IPS DF 19.7 (cell line): ENCODE measurements at regions not wholly inside any gene's neighbourhood (a gene's known extent, or its start where the extent isn't known, plus 50 kb on each side); places are given as distances from the start of the nearest gene placed in this dataset.
"Not testable (repeated sequence)": the region's sequence is repeated elsewhere in the genome, so short reads cannot be mapped to it uniquely, and the experiment has no call there.

Experiments used
- DNase-seq: peaks from one replicate; pipeline ENCODE4 v3.0.0-alpha.2; 2013; ENCODE audit warnings: low read depth, low spot score

GRCh38 chr7:24130631-24131030 lies 153.4 kb upstream of the NPY start:
- no peak for DNase-seq

GRCh38 chr7:24133691-24134090 lies 150.3 kb upstream of the NPY start:
- DNase-seq = no peak

GRCh38 chr7:24134535-24134934 lies 149.5 kb upstream of the NPY start:
- DNase-seq = no peak

GRCh38 chr7:24135003-24135817 lies 148.8 kb upstream of the NPY start:
- no peak for DNase-seq

- no peak for DNase-seq
These were observed 146.7 kb upstream of the NPY start for GRCh38 chr7:24137338-24137737.

DNA sequence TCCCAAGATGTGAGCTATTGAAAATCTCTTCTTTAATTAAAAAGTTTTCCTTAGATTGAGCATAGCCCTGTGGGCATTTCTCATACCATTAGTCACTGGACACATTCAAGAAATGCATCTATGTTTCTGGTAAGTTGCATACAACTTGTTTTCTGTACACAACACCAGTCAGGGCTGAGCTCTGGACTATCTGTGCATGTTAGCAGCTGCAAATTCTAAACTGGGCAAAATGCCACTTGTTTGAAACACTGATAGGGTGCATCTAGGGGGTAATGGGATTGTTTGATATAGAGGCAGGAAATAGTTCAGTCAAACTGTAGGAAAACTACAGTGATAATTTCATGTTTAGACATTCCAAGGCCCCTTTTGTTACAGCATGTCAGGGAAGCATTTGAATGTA lies 145.6 kb upstream of the NPY start:
- no peak for DNase-seq

- no peak for DNase-seq
These were observed 144.0 kb upstream of the NPY start for GRCh38 chr7:24140001-24140400.

- no peak for DNase-seq
These were observed 142.0 kb upstream of the NPY start for GRCh38 chr7:24141874-24142509.

DNA sequence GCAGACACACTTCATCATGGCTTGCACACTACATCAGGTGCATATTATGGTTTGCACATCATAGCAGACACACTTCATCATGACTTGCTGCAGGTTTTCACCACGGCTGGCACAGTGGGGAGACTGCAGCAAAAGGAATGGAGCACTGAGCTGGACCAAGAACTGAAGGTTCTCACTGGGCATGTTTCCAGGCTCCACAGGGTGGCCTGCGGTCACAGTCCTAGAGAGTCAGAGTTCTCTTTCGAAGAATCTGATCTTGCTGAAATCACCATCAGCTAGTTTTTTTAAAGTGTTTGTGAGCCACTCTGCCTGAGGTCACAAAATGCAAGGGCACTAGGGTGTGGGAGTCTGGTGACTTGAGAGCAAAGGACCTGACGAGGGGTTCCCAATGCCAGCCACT lies 140.4 kb upstream of the NPY start:
- DNase-seq = no peak

- DNase-seq = no peak
These were observed 132.0 kb upstream of the NPY start for GRCh38 chr7:24151944-24152343.

DNA sequence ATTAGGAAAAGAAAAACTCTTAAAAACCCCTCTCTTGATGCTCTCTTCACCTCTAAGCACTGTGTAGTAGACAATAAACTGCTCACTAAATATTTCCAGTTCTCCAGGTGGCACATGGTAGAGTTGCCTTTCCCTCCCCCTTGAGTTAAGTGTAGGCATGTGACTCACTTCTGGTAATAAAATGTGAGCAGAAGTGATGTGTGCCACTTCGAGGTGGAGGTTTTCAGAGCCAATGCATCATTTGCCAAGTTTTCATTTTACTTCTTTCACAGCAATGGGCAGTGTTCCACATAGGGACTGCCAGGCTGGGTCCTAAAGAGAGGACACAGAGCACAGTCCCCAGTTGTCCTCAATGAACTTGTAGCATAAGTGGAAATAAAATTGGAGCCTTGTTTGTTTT lies 131.6 kb upstream of the NPY start:
- no peak for DNase-seq

DNA sequence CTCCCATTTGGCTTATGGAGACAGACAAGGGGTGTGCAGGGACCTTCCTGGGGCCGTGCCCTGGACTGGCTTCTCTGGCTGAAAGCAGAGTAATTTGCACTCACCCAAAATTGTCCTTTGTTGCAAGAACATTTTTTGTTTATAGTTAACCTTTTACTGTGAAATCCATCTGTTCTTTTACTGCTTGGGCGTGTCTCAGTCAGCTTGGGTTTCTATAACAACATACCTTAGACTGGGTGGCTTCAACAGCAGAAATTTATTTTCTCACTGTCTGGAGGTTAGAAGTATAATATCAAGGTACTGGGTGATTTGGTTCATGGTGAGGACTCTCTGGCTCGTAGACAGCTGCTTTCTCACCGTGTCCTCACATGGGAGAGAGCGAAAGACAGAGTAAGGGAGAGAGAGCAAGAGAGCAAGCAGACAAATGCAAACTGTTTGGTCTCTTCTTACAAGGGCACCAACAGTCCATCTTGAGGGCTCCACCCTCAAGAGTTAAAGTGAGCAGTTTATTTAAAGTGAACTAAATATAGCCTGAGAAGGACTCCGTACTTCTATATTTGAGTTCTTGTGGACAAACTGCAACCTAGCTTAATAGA lies 131.0 kb upstream of the NPY start:
- DNase-seq = no peak

DNA sequence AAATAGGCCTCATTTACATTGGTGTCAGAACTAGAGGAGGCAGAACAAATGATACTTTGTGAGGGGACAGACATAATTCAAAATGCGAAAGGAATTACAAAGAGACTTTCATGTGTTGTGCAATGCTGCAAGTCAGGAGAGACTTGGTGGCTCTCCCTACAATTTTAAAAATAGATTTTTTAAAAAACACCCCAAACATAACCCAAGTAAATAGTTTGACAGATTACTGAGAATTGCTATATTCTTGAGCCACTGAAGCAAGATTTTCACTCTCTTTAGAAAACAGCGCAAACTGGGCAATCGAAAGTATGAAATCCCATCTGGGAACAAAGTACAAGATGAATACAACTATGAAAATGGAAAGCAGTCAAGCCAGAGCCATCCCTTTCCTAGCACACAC lies 126.3 kb upstream of the NPY start:
- no peak for DNase-seq

DNA sequence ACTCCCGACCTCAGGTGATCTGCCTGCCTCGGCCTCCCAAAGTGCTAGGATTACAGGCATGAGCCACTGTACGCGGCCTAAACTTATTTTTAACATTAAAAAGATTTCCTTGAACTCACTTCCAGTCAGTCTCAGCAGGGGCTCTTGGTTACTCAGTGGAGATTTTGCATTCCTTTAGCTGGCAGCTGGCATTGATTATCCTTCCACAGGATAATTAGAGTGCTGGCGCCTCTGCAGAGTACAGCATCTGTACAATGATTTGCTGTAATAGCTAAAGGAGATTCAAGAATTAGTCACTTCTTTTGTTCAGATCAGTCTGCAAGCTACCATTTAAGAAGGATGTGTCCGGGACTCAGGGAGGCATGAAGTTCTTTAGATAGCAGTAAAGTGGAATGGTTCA lies 125.0 kb upstream of the NPY start:
- no peak for DNase-seq

GRCh38 chr7:24164401-24164800 lies 119.6 kb upstream of the NPY start:
- DNase-seq = no peak

DNA sequence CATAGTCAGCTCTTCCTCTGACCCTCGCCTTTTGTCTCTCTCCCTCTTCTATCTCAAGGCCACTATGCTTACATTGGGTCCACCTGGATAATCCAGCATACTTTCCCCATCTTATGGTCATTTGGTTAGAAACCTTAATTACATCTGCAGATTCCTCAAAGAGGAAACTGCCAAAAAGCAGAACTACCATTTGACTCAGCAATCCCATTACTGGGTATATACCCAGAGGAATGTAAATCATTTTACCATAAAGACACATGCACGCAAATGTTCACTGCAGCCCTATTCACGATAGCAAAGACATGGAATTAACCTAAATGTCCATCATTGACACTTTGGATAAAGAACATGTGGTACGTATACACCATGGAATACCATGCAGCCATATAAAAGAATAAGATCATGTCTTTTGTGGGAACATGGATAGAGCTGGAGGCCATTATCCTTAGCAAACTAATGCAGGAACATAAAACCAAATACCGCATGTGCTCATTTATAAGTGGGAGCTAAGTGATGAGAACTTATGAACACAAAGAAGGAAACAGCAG lies 114.8 kb upstream of the NPY start:
- DNase-seq = no peak

GRCh38 chr7:24171951-24172350 lies 112.0 kb upstream of the NPY start:
- DNase-seq = not testable (repeated sequence)

DNA sequence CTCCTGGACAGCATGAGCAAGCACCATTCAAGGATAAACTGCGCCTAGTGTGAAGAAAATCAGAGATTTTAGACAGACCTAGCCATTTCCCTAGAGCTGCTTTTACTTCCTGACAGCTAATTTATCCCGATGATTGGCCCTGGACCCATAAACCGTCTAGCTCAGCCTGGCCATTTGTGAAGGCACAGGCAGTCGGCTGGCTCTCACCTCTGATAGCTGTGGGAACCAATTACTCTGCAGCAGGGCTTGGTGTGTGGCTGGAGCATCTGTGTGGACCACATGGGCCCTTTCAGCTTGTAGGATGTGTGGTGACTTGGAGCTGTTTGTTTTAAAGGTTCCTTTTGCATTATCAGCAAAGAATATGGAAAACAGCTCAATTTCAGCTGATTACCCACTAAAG lies 111.1 kb upstream of the NPY start:
- no peak for DNase-seq

DNA sequence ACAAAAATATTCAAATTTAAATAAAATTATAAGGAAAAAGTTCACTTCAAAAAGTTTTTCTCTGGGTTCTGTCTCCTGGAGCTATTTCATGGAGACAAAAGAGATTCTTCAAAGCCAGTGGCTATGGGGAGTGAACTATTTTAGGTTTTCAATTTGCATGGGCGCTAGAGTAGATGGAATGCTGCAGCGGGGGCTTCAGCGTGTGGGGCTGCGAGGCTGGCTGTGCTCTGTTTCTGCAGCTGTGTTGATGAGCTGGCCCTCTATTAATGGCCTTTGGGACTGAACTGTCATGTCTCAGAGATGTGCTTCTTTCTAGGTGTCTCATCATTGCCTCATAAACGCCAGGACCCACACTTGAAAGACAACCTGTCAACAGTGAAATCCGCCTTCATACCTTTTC lies 108.4 kb upstream of the NPY start:
- DNase-seq = no peak

- no peak for DNase-seq
These were observed 105.0 kb upstream of the NPY start for GRCh38 chr7:24178811-24179570.

DNA sequence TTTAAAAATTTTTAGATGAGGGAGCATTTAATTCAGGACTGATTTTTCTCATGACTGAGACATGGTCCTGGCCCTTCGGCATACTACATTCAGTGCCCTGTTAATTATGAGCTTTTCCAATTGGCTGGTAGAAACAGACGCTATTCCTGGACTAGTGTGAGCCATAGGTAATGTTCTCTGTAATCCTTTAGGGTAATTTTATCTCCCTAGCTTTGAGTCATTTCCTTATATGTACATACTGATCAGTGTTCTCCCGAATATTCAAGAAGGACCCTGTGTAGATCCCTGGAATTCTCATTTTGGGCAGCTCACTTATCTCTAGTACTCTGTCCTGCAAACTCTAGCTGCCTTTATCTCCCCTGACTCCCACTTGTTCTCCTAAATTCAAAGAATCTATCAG lies 92.6 kb upstream of the NPY start:
- DNase-seq = no peak

- no peak for DNase-seq
These were observed 91.9 kb upstream of the NPY start for GRCh38 chr7:24192053-24192452.
